ENCODE measurements at regions not wholly inside any gene's neighbourhood (a gene's known extent, or its start where the extent isn't known, plus 50 kb on each side); places are given as distances from the start of the nearest gene placed in this dataset.

DNA sequence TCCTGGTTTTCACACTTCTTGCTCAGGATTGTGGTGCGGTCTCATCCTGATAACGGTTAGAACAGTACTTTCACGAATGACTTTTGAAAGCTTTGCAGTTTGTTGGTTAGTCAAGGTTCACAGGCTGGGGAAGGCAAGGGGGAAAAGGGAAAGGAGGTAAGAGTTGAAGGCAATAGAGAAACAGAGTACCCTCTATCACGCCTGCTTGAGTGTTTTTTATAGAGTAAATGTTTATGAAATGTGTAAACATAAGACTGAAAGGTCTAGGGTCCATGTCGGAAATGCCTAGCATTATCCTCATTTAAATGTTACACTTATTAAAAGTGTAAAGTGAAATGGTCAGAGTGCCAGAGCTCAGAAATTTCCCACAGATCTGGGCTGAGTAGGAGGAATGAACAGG lies 167.4 kb downstream of the URB2 start:
- TF ChIP-seq EZH2 (IDR thresholded peaks at IDR 0.05; ENCODE audit: insufficient read depth, poor library complexity, severe bottlenecking) (no peak), EZH2phosphoT487 (IDR thresholded peaks at IDR 0.05; ENCODE audit: insufficient read depth, low read depth) (no peak)

Data from GM23248 (cell line).